NT2/D1 (cell line): ENCODE measurements at regions not wholly inside any gene's neighbourhood (a gene's known extent, or its start where the extent isn't known, plus 50 kb on each side); places are given as distances from the start of the nearest gene placed in this dataset.

Source experiments
- SUZ12 ChIP-seq: IDR thresholded peaks from 2 replicates; pipeline ENCODE4 v1.6.1; 2011; ENCODE audit not compliant: insufficient read length, insufficient read depth; ENCODE audit errors: extremely low read depth
- YY1 ChIP-seq: IDR thresholded peaks from 2 replicates; pipeline ENCODE4 v1.6.1; 2011; ENCODE audit not compliant: insufficient read length, insufficient read depth

DNA sequence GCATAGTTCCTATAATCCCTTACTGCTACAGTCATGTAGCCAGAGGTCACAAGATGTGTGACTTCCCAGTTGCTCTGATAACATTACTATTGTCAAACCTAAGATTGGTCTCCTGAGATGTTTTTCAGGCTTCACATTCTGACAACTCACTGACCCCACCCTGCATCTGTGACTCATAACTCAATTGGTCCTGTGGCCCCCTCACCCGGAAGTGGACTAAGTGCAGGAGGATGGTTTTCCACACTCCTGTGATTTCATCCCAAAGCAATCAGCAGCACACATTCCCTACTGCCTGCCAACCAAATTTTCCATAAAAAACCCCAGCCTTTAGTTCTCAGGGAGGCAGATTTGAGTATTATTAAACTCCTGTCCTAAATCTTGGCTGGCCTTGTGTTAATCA, 564.9 kb upstream of the ZNF385D start:
- TF ChIP-seq YY1 = no peak
- no peak for TF ChIP-seq SUZ12
